BLaER1 treated with 17β-estradiol and CSF1 and Interleukin-3, amounts not matched to agents 10 nM and 100 nM (cell line): ENCODE measurements at regions not wholly inside any gene's neighbourhood (a gene's known extent, or its start where the extent isn't known, plus 50 kb on each side); places are given as distances from the start of the nearest gene placed in this dataset.

Experiments
- H3K27ac ChIP-seq, 11 experiments: shearing (Covaris generic); formaldehyde crosslinking; 2 replicates each; pipeline ENCODE4 v1.8.1; 2022
- H3K27me3 ChIP-seq, 11 experiments: shearing (Covaris generic); formaldehyde crosslinking; 2 replicates each; pipeline ENCODE4 v1.8.1; 2022
- H3K36me3 ChIP-seq, 11 experiments: shearing (Covaris generic); formaldehyde crosslinking; 2 replicates each; pipeline ENCODE4 v1.8.1; 2022
- H3K4me1 ChIP-seq, 10 experiments: shearing (Covaris generic); formaldehyde crosslinking; 2 replicates each; pipeline ENCODE4 v1.8.1; 2022
- H3K4me2 ChIP-seq, 11 experiments: shearing (Covaris generic); formaldehyde crosslinking; 2 replicates each; pipeline ENCODE4 v1.8.1; 2022
- H3K4me3 ChIP-seq, 10 experiments: shearing (Covaris generic); formaldehyde crosslinking; 2 replicates each; pipeline ENCODE4 v1.8.1; 2022
- H3K9ac ChIP-seq, 11 experiments: shearing (Covaris generic); formaldehyde crosslinking; 2 replicates each; pipeline ENCODE4 v1.8.1; 2022
- H3K9me3 ChIP-seq, 11 experiments: shearing (Covaris generic); formaldehyde crosslinking; replicated peaks in 1 of 11; 2 replicates each; pipeline ENCODE4 v1.8.1; 2022
- H4K20me1 ChIP-seq, 11 experiments: shearing (Covaris generic); formaldehyde crosslinking; 2 replicates each; pipeline ENCODE4 v1.8.1; 2022
- Cebpa-rat ChIP-seq, 11 experiments: shearing (Covaris generic); IDR thresholded peaks; 2 replicates each; pipeline ENCODE4 v1.8.1; 2022

DNA sequence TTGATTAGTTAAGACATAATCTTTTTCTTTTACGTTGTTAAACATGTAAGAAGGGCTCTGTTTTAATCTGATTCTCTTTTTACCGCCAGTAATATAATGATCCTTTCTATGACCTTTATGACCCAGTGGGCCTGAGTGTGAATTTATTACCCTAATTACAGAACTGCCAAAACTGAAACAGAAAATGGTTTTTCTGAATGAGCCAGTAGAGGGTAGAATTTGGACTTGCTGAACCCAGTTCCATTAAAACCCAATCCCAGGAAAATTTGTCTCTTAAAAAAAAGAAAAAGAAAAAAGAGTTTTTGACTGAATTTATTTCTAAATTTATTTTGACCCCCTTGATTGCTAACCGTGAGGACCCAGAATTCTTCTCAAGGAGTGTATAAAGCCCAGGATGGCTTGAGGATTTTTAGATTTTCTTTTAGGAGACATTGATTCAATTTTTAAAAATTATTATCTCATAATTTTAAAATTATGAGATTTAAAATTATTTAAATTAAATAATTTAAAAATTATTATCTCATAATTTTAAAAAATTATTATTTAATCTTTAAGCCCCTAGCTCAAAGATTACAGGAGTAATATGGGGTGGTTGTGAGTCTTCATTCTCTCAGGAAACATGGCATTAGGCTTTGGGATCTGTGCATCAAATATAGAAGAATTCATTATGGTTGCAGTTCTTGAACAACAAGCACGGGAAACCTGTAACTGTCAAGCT lies 94.1 kb upstream of the GLIS3 start:
- Histone ChIP-seq H4K20me1 (no peaks in the 10 kb centered on the region), H3K4me2 (no peak overlapping the region), H3K9ac (no peak overlapping the region), H3K27ac (no peak overlapping the region), H3K9me3 (no peaks in the 10 kb centered on the region), H3K4me3 (no peak overlapping the region), H3K4me1 (peaks cover 0 to 8% (median 0%) of the 10 kb centered on the region in 10 experiments; a peak in 2 of 20 replicates), H3K27me3 (no peaks in the 10 kb centered on the region), H3K36me3 (no peaks in the 10 kb centered on the region)
- TF ChIP-seq Cebpa-rat (IDR thresholded peaks at IDR 0.05), result no peak

DNA sequence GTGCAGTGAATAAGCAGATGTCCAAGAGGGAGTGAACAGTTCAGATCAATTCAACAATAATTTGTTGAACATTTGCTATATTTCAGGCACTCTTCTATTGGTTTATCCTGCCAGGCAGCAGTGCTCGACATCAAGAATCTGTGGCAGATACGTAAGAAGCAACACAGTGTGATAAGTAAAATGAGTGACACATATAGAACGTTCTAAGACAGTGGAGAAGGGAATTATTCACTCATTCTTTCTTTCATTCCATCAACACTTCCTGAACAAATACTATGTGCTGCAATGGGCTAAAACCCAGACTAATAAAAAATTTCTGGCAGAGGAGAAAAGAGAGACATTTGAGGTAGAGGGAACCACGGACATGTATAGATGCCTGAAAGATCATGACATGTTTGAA lies 89.9 kb upstream of the GLIS3 start:
- no peaks in the 10 kb centered on the region for H3K4me1 ChIP-seq
- no peaks in the 10 kb centered on the region for H3K36me3 ChIP-seq
- TF ChIP-seq Cebpa-rat (IDR thresholded peaks at IDR 0.05), result no peak
- no peak overlapping the region for H3K9ac ChIP-seq
- H3K27ac ChIP-seq, result no peak overlapping the region
- no peaks in the 10 kb centered on the region for H4K20me1 ChIP-seq
- H3K9me3 ChIP-seq, result no peaks in the 10 kb centered on the region
- H3K4me3 ChIP-seq, result no peak overlapping the region
- H3K27me3 ChIP-seq, result no peaks in the 10 kb centered on the region
- no peak overlapping the region for H3K4me2 ChIP-seq

- no peak overlapping the region for H3K9ac ChIP-seq
- H3K9me3 ChIP-seq, result no peaks in the 10 kb centered on the region
Observed at GRCh38 chr9:4389003-4389402, 89.1 kb upstream of the GLIS3 start.

GRCh38 chr9:4386819-4387218 lies 87.0 kb upstream of the GLIS3 start:
- H4K20me1 ChIP-seq, result no peaks in the 10 kb centered on the region
- no peaks in the 10 kb centered on the region for H3K9me3 ChIP-seq
- H3K36me3 ChIP-seq, result no peaks in the 10 kb centered on the region
- TF ChIP-seq Cebpa-rat (IDR thresholded peaks at IDR 0.05), result no peak
- no peaks in the 10 kb centered on the region for H3K27me3 ChIP-seq
- H3K4me1 ChIP-seq, result no peaks in the 10 kb centered on the region
- no peak overlapping the region for H3K27ac ChIP-seq
- H3K4me2 ChIP-seq, result no peak overlapping the region
- no peak overlapping the region for H3K9ac ChIP-seq
- H3K4me3 ChIP-seq, result no peak overlapping the region

More at GRCh38 chr9:4389003-4389402, 89.1 kb upstream of the GLIS3 start:
- Histone ChIP-seq H3K27me3 (no peaks in the 10 kb centered on the region), H4K20me1 (no peaks in the 10 kb centered on the region), H3K36me3 (no peaks in the 10 kb centered on the region), H3K27ac (no peak overlapping the region), H3K4me2 (no peak overlapping the region), H3K4me1 (no peaks in the 10 kb centered on the region), H3K4me3 (no peak overlapping the region)
- no peak for TF ChIP-seq Cebpa-rat (IDR thresholded peaks at IDR 0.05)

DNA sequence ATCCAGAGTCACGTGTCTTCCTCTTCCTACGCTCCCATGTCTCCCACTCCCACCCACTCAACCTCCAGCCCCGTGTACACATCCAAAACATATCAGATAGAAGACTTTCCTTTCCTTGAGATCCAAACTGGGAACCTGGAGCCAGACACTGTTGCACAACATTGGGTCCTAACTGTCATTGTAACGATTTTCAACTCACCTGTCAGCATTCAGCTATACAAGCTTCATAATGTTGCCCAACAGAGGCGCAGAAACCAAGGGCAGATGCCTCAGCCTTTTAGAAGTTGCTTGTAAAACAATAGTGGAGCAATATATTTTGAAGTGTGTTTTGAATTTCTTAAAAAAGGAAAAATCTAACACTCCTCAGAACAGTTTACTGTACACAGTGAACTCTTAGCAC lies 84.9 kb upstream of the GLIS3 start:
- no peak for TF ChIP-seq Cebpa-rat (IDR thresholded peaks at IDR 0.05)
- H3K9me3 ChIP-seq, result no peaks in the 10 kb centered on the region
- H3K4me3 ChIP-seq, result no peak overlapping the region
- H3K9ac ChIP-seq, result no peak overlapping the region
- no peak overlapping the region for H3K4me2 ChIP-seq
- H3K36me3 ChIP-seq, result no peaks in the 10 kb centered on the region
- H3K27ac ChIP-seq, result no peak overlapping the region
- no peaks in the 10 kb centered on the region for H3K27me3 ChIP-seq
- no peaks in the 10 kb centered on the region for H4K20me1 ChIP-seq
- H3K4me1 ChIP-seq, result 0 out of 20 replicates have a peak, but pooled peaks cover 0 to 4% (median 0%) of the 10 kb centered on the region in 10 experiments

GRCh38 chr9:4382722-4383317 lies 83.0 kb upstream of the GLIS3 start:
- H4K20me1 ChIP-seq, result no peaks in the 10 kb centered on the region
- 0 out of 20 replicates have a peak, but pooled peaks cover 0 to 4% (median 0%) of the 10 kb centered on the region in 10 experiments for H3K4me1 ChIP-seq
- H3K36me3 ChIP-seq, result no peaks in the 10 kb centered on the region
- H3K9ac ChIP-seq, result no peak overlapping the region
- H3K4me3 ChIP-seq, result no peak overlapping the region
- H3K9me3 ChIP-seq, result no peaks in the 10 kb centered on the region
- TF ChIP-seq Cebpa-rat (IDR thresholded peaks at IDR 0.05), result no peak
- H3K27me3 ChIP-seq, result no peaks in the 10 kb centered on the region
- no peak overlapping the region; a peak in 1 of 22 replicates for H3K4me2 ChIP-seq
- H3K27ac ChIP-seq, result no peak overlapping the region

DNA sequence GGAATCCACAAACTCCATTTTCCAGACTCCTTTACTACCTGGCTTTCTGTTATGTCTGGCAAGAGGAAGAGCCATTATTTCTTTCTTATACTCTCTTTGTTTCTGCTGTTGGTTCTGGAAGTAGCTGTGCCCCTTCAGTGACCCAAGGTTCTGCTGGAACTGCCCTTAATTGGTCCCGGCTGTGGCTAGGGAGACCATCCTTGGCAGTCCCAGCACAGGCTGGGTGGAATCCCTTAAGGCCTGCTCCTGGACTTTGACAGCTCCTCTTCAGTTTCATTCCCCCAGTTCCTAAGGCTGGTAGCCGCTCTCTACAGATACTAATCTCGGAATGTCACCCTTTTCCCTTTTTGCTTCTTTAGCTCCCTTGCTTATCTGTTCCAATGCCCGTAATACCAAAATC lies 81.9 kb upstream of the GLIS3 start:
- Histone ChIP-seq H3K27ac (no peak overlapping the region), H3K36me3 (no peaks in the 10 kb centered on the region), H3K9ac (no peak overlapping the region), H3K4me3 (no peak overlapping the region), H3K27me3 (no peaks in the 10 kb centered on the region), H3K4me2 (no peak overlapping the region), H3K4me1 (0 out of 20 replicates have a peak, but pooled peaks cover 0 to 4% (median 0%) of the 10 kb centered on the region in 10 experiments), H4K20me1 (no peaks in the 10 kb centered on the region), H3K9me3 (no peaks in the 10 kb centered on the region)
- TF ChIP-seq Cebpa-rat (IDR thresholded peaks at IDR 0.05), result no peak

DNA sequence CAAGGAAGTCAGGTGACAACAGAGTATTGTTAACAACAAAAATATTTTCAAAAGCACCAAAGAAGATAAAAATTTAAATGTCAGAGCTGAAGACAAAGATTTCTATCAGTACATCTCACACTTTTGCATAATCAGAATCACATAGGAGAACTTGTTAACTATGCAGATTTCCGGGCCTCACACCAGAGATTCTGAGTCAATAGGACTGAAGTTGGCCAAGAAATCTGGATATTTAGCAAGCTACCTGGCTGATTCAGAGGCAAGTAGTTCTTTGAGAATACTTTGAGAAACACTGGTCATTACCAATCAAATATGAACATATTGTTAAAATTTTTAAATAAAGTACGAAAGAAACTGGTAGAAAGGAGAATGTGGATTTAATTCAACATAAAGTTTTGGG lies 80.5 kb upstream of the GLIS3 start:
- no peaks in the 10 kb centered on the region for H3K9me3 ChIP-seq
- 0 out of 20 replicates have a peak, but pooled peaks cover 0 to 4% (median 0%) of the 10 kb centered on the region in 10 experiments for H3K4me1 ChIP-seq
- H4K20me1 ChIP-seq, result no peaks in the 10 kb centered on the region
- no peak overlapping the region for H3K4me3 ChIP-seq
- H3K27ac ChIP-seq, result no peak overlapping the region
- TF ChIP-seq Cebpa-rat (IDR thresholded peaks at IDR 0.05), result no peak
- no peak overlapping the region for H3K4me2 ChIP-seq
- H3K36me3 ChIP-seq, result no peaks in the 10 kb centered on the region
- H3K27me3 ChIP-seq, result no peaks in the 10 kb centered on the region
- no peak overlapping the region for H3K9ac ChIP-seq

GRCh38 chr9:4375424-4376200 lies 75.7 kb upstream of the GLIS3 start:
- H3K4me2 ChIP-seq, result no peak overlapping the region
- no peak overlapping the region for H3K27ac ChIP-seq
- no peaks in the 10 kb centered on the region for H3K9me3 ChIP-seq
- H3K4me1 ChIP-seq, result peaks cover 0 to 5% (median 0%) of the 10 kb centered on the region in 10 experiments; a peak in 1 of 20 replicates
- no peak overlapping the region for H3K4me3 ChIP-seq
- TF ChIP-seq Cebpa-rat (IDR thresholded peaks at IDR 0.05), result no peak
- H4K20me1 ChIP-seq, result no peaks in the 10 kb centered on the region
- no peak overlapping the region for H3K9ac ChIP-seq
- no peaks in the 10 kb centered on the region for H3K27me3 ChIP-seq
- no peaks in the 10 kb centered on the region for H3K36me3 ChIP-seq
